Naive thymus-derived CD4-positive, alpha-beta T cell (primary cell): ENCODE measurements at regions not wholly inside any gene's neighbourhood (a gene's known extent, or its start where the extent isn't known, plus 50 kb on each side); places are given as distances from the start of the nearest gene placed in this dataset.

ENCODE experiments used
- ATAC-seq: fragments of 150-1000 bp; cut with Tn5 transposase; 2 replicates; pipeline ENCODE4 v1.10.0; 2021; ENCODE audit warnings: mild to moderate bottlenecking, moderate library complexity
- CTCF ChIA-PET: fragments of 350-600 bp; sonication (Branson Sonifier 250); formaldehyde crosslinking; loops from one replicate; lab custom pipeline; 2021; ENCODE audit warnings: antibody characterized with exemption; lab: Charles Lee
- POLR2A ChIA-PET: fragments of 350-600 bp; sonication (Branson Sonifier 250); formaldehyde crosslinking; loops from one replicate; lab custom pipeline; 2021; ENCODE audit warnings: antibody characterized with exemption, inconsistent platforms; lab: Charles Lee
- DNase-seq, 9 donors: peaks; one replicate each; pipeline versions ENCODE4 v3.0.0 to v3.0.0-alpha.2; 2020 to 2022; ENCODE audit warnings: mixed read lengths in 1 of 9
- H3K27ac ChIP-seq: one replicate; pipeline ENCODE4 v1.7.0; 2013; ENCODE audit warnings: mild to moderate bottlenecking, low read depth, low read length, moderate library complexity
- H3K27me3 ChIP-seq, 2 donors: one replicate each; pipeline ENCODE4 v1.7.0; 2013; ENCODE audit warnings: low read length in 2 of 2, mild to moderate bottlenecking in 2 of 2, moderate library complexity in 2 of 2; ENCODE audit not compliant: control insufficient read depth in 2 of 2, insufficient read depth in 2 of 2
- H3K36me3 ChIP-seq, 3 experiments: 1 replicate in 2 of 3; 2 replicates in 1 of 3; pipeline ENCODE4 v1.7.0; 2013; ENCODE audit warnings: low read length in 3 of 3, mild to moderate bottlenecking in 3 of 3, moderate library complexity in 1 of 3; ENCODE audit not compliant: insufficient read depth in 3 of 3, control insufficient read depth in 2 of 3
- H3K4me1 ChIP-seq, 2 donors: one replicate each; pipeline ENCODE4 v1.7.0; 2013; ENCODE audit warnings: low read length in 2 of 2, mild to moderate bottlenecking in 2 of 2, moderate library complexity in 1 of 2; ENCODE audit not compliant: control insufficient read depth in 2 of 2, insufficient read depth in 2 of 2
- H3K4me3 ChIP-seq: 2 replicates; pipeline ENCODE4 v1.7.0; 2013; ENCODE audit warnings: mild to moderate bottlenecking, low read length
- H3K9me3 ChIP-seq, 3 experiments: 1 replicate in 2 of 3; 2 replicates in 1 of 3; pipeline ENCODE4 v1.7.0; 2013; ENCODE audit warnings: low read length in 3 of 3; ENCODE audit not compliant: control insufficient read depth in 2 of 3
- H3K27ac Mint-ChIP-seq, 9 donors: one replicate each; pipeline ENCODE4 v1.8.0; 2020 to 2022; ENCODE audit warnings: mixed read lengths in 9 of 9, mild to moderate bottlenecking in 8 of 9, moderate library complexity in 5 of 9, inconsistent platforms in 2 of 9
- H3K27me3 Mint-ChIP-seq, 5 donors: one replicate each; pipeline ENCODE4 v1.8.0; 2021 to 2022; ENCODE audit warnings: mixed read lengths in 5 of 5, mild to moderate bottlenecking in 1 of 5
- H3K36me3 Mint-ChIP-seq, 5 donors: one replicate each; pipeline ENCODE4 v1.8.0; 2020 to 2022; ENCODE audit warnings: mixed read lengths in 5 of 5, mild to moderate bottlenecking in 3 of 5, inconsistent platforms in 1 of 5
- H3K4me1 Mint-ChIP-seq, 7 donors: one replicate each; pipeline ENCODE4 v1.8.0; 2020 to 2022; ENCODE audit warnings: mixed read lengths in 7 of 7, mild to moderate bottlenecking in 3 of 7, inconsistent platforms in 1 of 7
- H3K4me3 Mint-ChIP-seq, 10 donors: one replicate each; pipeline ENCODE4 v1.8.0; 2020 to 2022; ENCODE audit warnings: mild to moderate bottlenecking in 10 of 10, mixed read lengths in 10 of 10, moderate library complexity in 6 of 10, inconsistent platforms in 2 of 10
- H3K9me3 Mint-ChIP-seq, 11 donors: one replicate each; pipeline ENCODE4 v1.8.0; 2020 to 2022; ENCODE audit warnings: mixed read lengths in 11 of 11, mild to moderate bottlenecking in 4 of 11, inconsistent platforms in 1 of 11, moderate library complexity in 1 of 11
- intact Hi-C, 2 donors: fragments of 100-400 bp; cut with micrococcal nuclease; formaldehyde crosslinking; loops; one replicate each; pipeline ENCODE4 v1.15.1; 2023

GRCh38 chr5:158297002-158297527 is 438.1 kb upstream of the CLINT1 start:
- Mint-ChIP-seq H3K4me1 (no peaks in the 10 kb centered on the region), H3K9me3 (peaks cover 3 to 26% (median 14%) of the 10 kb centered on the region in 11 donors), H3K27me3 (peaks cover 0 to 8% (median 0%) of the 10 kb centered on the region in 5 donors), H3K4me3 (no peak overlapping the region), H3K27ac (no peak overlapping the region), H3K36me3 (peaks cover 0 to 5% (median 4%) of the 10 kb centered on the region in 5 donors)
- no peaks in the 10 kb centered on the region for H3K36me3 ChIP-seq
- no peaks in the 10 kb centered on the region for H3K27me3 ChIP-seq
- intact Hi-C loops = no loop called here
- DNase-seq (no peak), ATAC-seq (no peak)
- no peak overlapping the region for H3K4me3 ChIP-seq
- CTCF ChIA-PET = no interaction called here
- POLR2A ChIA-PET = no interaction called here
- no peaks in the 10 kb centered on the region for H3K4me1 ChIP-seq
- no peak overlapping the region for H3K27ac ChIP-seq
- H3K9me3 ChIP-seq = no peaks in the 10 kb centered on the region

GRCh38 chr5:158294701-158295100 is 435.8 kb upstream of the CLINT1 start:
- H3K27me3 Mint-ChIP-seq = peaks cover 0 to 8% (median 0%) of the 10 kb centered on the region in 5 donors
- H3K9me3 ChIP-seq = no peaks in the 10 kb centered on the region
- H3K36me3 Mint-ChIP-seq = peaks cover 0 to 5% (median 4%) of the 10 kb centered on the region in 5 donors
- no peak overlapping the region for H3K27ac ChIP-seq
- peaks cover 3 to 26% (median 14%) of the 10 kb centered on the region in 11 donors for H3K9me3 Mint-ChIP-seq
- ATAC-seq = no peak
- POLR2A ChIA-PET = no interaction called here
- H3K27me3 ChIP-seq = no peaks in the 10 kb centered on the region
- no peaks in the 10 kb centered on the region for H3K4me1 Mint-ChIP-seq
- no peak overlapping the region for H3K27ac Mint-ChIP-seq
- CTCF ChIA-PET = no interaction called here
- DNase-seq = no peak
- H3K36me3 ChIP-seq = no peaks in the 10 kb centered on the region
- no peaks in the 10 kb centered on the region for H3K4me1 ChIP-seq
- no peak overlapping the region for H3K4me3 ChIP-seq
- H3K4me3 Mint-ChIP-seq = no peak overlapping the region
- intact Hi-C loops = no loop called here

- Histone ChIP-seq H3K4me3 (no peak overlapping the region), H3K36me3 (no peaks in the 10 kb centered on the region), H3K4me1 (no peaks in the 10 kb centered on the region), H3K27ac (no peak overlapping the region), H3K9me3 (no peaks in the 10 kb centered on the region), H3K27me3 (no peaks in the 10 kb centered on the region)
- intact Hi-C loops = no loop called here
- ChIA-PET POLR2A (no interaction called here), CTCF (no interaction called here)
- ATAC-seq (no peak), DNase-seq (no peak)
- Mint-ChIP-seq H3K4me3 (no peak overlapping the region), H3K9me3 (peaks cover 3 to 26% (median 14%) of the 10 kb centered on the region in 11 donors), H3K27ac (no peak overlapping the region), H3K27me3 (peaks cover 0 to 8% (median 0%) of the 10 kb centered on the region in 5 donors), H3K36me3 (peaks cover 0 to 5% (median 4%) of the 10 kb centered on the region in 5 donors), H3K4me1 (no peaks in the 10 kb centered on the region)
Observed at GRCh38 chr5:158292981-158293380, 434.0 kb upstream of the CLINT1 start.

DNA sequence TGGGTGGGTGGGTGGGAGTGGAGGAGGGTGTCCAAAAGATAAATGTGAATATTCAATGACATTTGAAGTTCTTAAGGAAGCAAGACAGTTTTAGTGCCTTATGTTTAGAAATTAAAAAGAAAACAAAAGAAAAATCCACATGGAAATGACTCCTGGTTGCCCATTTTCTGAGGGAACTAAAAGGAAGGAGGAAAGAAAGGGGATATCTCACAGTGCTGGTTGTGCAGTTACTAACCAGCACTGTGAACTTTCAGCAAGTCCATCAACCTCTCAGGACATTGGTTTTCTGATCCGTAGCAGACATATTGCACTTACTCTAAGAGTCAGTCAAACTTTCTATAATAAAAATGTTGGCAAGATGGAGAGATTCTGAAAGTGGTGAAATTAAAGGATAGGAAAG is 431.0 kb upstream of the CLINT1 start:
- no peak overlapping the region for H3K4me3 Mint-ChIP-seq
- H3K36me3 Mint-ChIP-seq = peaks cover 0 to 5% (median 0%) of the 10 kb centered on the region in 5 donors
- H3K9me3 ChIP-seq = no peaks in the 10 kb centered on the region
- intact Hi-C loops = no loop called here
- H3K4me1 Mint-ChIP-seq = no peaks in the 10 kb centered on the region
- POLR2A ChIA-PET = interaction anchor here (0.5 kb wide), 1 partner anchor 35 kb away, joined by 3 read pairs; no protein-coding TSS in a partner anchor
- H3K27me3 ChIP-seq = no peaks in the 10 kb centered on the region
- H3K9me3 Mint-ChIP-seq = peaks cover 0 to 9% (median 4%) of the 10 kb centered on the region in 11 donors
- no peaks in the 10 kb centered on the region for H3K36me3 ChIP-seq
- no peaks in the 10 kb centered on the region for H3K4me1 ChIP-seq
- CTCF ChIA-PET = no interaction called here
- ATAC-seq (no peak), DNase-seq (no peak)
- H3K27me3 Mint-ChIP-seq = peaks cover 0 to 4% (median 0%) of the 10 kb centered on the region in 5 donors
- H3K4me3 ChIP-seq = no peak overlapping the region
- no peak overlapping the region for H3K27ac Mint-ChIP-seq
- no peak overlapping the region for H3K27ac ChIP-seq

GRCh38 chr5:158288272-158288657 is 429.3 kb upstream of the CLINT1 start:
- no peaks in the 10 kb centered on the region for H3K9me3 ChIP-seq
- CTCF ChIA-PET = no interaction called here
- Mint-ChIP-seq H3K36me3 (peaks cover 0 to 2% (median 0%) of the 10 kb centered on the region in 5 donors), H3K4me3 (no peak overlapping the region), H3K9me3 (peaks cover 0 to 3% (median under 1%) of the 10 kb centered on the region in 11 donors), H3K4me1 (no peaks in the 10 kb centered on the region), H3K27ac (no peak overlapping the region), H3K27me3 (no peaks in the 10 kb centered on the region)
- ATAC-seq (no peak), DNase-seq (no peak)
- POLR2A ChIA-PET = no interaction called here
- H3K27ac ChIP-seq = no peak overlapping the region
- no peaks in the 10 kb centered on the region for H3K27me3 ChIP-seq
- no peak overlapping the region for H3K4me3 ChIP-seq
- no peaks in the 10 kb centered on the region for H3K4me1 ChIP-seq
- intact Hi-C loops = no loop called here
- no peaks in the 10 kb centered on the region for H3K36me3 ChIP-seq

DNA sequence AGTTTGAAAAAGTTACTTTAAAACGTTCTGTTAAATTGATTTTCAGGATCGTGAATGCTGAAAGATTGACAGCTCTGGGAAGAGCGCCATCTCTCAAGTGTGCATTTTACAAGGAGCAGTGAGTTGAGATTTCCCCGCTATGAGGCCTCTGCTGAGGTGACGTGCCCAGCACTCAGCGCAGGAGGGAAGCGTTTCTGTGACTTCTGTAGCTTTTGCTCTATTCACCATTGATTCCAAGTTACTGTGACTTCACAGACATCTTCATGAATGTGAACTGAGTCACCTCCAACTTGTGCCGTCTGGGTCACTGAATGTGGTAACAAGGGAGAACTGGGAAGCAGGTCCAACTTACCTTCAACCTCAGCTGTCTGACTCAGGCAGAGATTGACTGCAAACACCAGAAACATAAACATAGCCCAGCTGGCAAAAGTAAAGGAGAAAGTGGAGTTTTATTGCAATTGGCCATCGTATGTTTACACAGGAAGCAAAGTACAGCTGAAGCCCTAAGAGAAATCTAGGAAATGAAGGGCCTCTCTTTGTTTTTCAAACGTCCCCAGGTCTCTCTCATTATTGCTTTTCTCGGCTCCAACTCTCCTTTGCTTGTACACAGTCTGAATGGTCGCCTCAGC is 428.8 kb upstream of the CLINT1 start:
- no peaks in the 10 kb centered on the region for H3K4me1 Mint-ChIP-seq
- no peak for ATAC-seq

DNA sequence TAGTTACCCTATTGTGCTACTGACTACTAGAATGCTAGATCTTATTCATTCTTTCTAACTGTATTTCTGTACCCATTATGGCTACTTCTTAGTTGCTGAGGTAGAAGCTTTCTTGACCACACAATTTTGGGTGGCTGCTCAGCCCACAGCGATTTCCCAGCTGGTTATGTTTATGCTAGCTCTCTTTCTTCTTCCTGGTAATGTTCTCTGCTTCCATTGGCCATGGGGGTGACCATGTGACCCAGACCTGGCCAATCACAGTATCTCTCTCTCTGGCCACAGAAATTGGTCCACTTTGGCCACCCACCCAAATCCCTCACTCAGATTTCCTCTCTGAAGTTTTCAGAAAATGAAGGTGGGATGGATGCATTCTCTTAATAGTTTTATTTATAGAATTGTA is 427.9 kb upstream of the CLINT1 start:
- CTCF ChIA-PET = no interaction called here
- intact Hi-C loops = no loop called here
- Histone ChIP-seq H3K9me3 (no peaks in the 10 kb centered on the region), H3K36me3 (no peaks in the 10 kb centered on the region), H3K27ac (no peak overlapping the region), H3K4me1 (no peaks in the 10 kb centered on the region), H3K4me3 (no peak overlapping the region), H3K27me3 (no peaks in the 10 kb centered on the region)
- ATAC-seq = no peak
- Mint-ChIP-seq H3K9me3 (no peaks in the 10 kb centered on the region), H3K36me3 (no peaks in the 10 kb centered on the region), H3K4me3 (no peak overlapping the region), H3K27ac (no peak overlapping the region), H3K27me3 (peaks cover 0 to 5% (median 0%) of the 10 kb centered on the region in 5 donors), H3K4me1 (no peaks in the 10 kb centered on the region)
- POLR2A ChIA-PET = no interaction called here
- no peak for DNase-seq

More for the DNA sequence above, 428.8 kb upstream of the CLINT1 start:
- ChIA-PET CTCF (no interaction called here), POLR2A (no interaction called here)
- Histone ChIP-seq H3K27ac (no peak overlapping the region), H3K4me3 (no peak overlapping the region), H3K9me3 (no peaks in the 10 kb centered on the region), H3K4me1 (no peaks in the 10 kb centered on the region), H3K27me3 (no peaks in the 10 kb centered on the region), H3K36me3 (no peaks in the 10 kb centered on the region)
- H3K9me3 Mint-ChIP-seq = no peaks in the 10 kb centered on the region
- no peak overlapping the region for H3K27ac Mint-ChIP-seq
- H3K27me3 Mint-ChIP-seq = peaks cover 0 to 1% (median 0%) of the 10 kb centered on the region in 5 donors
- no peak overlapping the region for H3K4me3 Mint-ChIP-seq
- no peaks in the 10 kb centered on the region for H3K36me3 Mint-ChIP-seq
- intact Hi-C loops = no loop called here
- no peak for DNase-seq
